NCI-H748 (cell line): ENCODE measurements at regions not wholly inside any gene's neighbourhood (a gene's known extent, or its start where the extent isn't known, plus 50 kb on each side); places are given as distances from the start of the nearest gene placed in this dataset.
"Not testable (repeated sequence)": the region's sequence is repeated elsewhere in the genome, so short reads cannot be mapped to it uniquely, and the experiment has no call there.

Experiments used
- DNase-seq: peaks from one replicate; lab custom pipeline; 2025; ENCODE audit not compliant: unreplicated experiment; lab: John Stamatoyannopoulos, UW

DNA sequence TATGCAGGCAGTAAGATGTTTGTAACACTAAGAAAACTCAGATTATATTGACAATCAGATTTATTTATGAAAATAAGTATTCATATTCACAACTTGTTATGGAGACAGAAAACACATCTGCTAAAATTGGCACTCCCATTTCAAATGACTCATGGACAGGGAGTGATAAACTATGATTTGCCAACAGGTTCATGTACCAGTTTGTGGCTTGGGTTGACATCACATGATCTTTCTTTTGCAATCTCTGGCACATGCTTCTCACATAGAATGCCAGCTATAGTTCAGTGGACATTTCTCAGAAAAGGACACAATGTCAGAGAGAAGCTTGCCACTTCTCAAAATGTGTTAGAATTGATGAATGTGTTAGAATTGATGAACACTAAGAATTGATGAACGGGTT, 663.2 kb upstream of the ANKRD30A start:
- DNase-seq = no peak

DNA sequence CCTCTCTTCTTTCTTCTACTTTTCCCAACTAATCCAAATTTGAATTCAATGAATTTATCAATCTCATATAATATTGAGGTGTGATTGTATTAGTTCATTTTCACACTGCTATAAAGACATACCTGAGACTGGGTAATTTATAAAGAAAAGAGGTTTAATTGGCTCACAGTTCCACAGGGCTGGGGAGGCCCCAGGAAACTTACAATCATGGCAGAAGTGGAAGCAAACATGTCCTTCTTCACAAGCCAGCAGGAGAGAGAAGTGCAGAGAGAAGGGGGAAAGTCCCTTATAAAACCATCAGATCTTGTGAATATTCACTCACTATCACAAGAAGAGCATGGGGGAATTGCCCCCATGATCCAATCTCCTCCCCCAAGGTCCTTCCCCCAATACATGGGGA, 667.0 kb upstream of the ANKRD30A start:
- DNase-seq = not testable (repeated sequence)

DNA sequence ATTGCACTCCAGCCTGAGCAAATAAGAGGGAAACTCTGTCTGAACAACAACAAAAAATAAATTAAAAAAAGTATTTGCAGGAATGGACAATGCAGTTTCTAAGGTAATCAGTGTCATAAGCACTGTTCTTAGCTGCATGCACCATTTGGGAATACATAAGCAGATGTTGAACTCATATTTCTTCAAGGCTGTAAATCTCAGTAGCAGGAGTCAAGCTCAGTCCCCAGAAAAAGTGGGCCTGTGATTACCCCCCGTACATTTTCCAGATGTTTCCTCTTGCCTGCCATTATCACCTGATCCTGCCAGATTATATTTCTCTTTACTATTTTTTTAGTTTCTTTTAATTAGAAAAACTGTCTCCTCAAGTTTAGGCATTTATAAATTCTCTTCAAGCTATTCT, 667.6 kb upstream of the ANKRD30A start:
- no peak for DNase-seq

GRCh38 chr10:36455526-36456133, 669.8 kb upstream of the ANKRD30A start:
- peak; percentile 8 for DNase-seq

- DNase-seq = peak; percentile 46
Measured at GRCh38 chr10:36452851-36453250, 672.5 kb upstream of the ANKRD30A start.

- DNase-seq = no peak
Measured at GRCh38 chr10:36451391-36451970, 673.9 kb upstream of the ANKRD30A start.

GRCh38 chr10:36450380-36450779, 675.0 kb upstream of the ANKRD30A start:
- peak; percentile 14 for DNase-seq

GRCh38 chr10:36448760-36449691, 676.4 kb upstream of the ANKRD30A start:
- DNase-seq = peak; percentile 91

GRCh38 chr10:36446881-36447280, 678.5 kb upstream of the ANKRD30A start:
- DNase-seq = peak; percentile 83

GRCh38 chr10:36443233-36443632, 682.2 kb upstream of the ANKRD30A start:
- no peak for DNase-seq

- DNase-seq = no peak
Measured at GRCh38 chr10:36441557-36441956, 683.8 kb upstream of the ANKRD30A start.

DNA sequence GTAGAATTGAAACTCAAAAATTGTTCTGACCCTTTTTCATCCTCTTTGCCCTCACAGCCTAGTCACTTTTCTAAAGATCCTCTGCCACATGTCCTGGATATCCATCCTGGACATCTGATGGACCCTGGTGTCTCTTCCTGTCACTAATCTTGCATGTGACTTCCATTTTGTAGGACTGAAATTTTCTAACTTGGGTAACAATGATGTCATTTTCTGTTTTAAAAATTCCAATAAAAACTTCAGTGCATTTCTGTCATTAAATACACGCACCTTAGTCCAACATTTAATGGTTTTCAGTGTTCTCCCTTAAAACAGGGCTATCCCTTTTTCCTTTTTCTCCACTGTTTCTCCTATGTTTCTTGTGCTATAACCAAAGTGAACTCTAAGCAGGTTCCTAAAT, 684.9 kb upstream of the ANKRD30A start:
- no peak for DNase-seq

DNA sequence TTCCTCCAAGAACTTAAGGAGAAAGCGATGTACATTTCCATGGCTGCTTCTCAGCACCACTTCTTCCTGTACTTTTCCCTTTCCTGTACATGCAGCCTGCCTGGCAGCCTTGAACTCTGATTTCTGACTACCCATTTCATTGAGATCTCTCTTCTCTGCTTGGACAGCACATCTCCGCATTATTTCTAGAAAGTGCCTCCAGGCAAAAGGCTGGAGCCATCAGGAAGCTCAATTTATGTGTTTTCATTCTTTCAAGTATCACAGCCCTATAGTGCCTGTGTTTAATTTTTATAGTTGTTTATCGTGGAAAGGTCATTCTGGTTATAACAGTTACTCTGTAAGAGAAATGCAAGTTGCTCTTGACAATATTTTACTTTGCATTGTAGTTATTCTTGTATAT, 688.0 kb upstream of the ANKRD30A start:
- no peak for DNase-seq

DNA sequence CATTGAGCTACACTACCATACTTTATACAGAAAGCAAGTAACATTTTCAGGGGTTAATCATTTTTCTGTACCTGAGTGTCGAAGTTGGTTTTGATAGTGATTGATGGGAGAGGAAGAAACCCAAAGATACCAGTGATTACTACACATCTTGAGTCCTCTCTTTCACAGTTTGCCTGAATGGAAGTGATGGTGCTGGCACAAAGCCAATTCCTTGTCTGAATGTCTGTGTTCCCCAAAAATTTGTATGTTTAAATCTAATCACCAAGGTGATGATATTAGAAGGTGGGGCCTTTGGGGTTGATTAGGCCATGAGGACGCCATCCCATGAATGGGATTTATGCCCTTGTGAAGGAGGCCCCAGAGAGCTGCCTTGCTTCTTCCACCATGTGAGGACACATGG, 696.9 kb upstream of the ANKRD30A start:
- DNase-seq = no peak

GRCh38 chr10:36425131-36425797, 700.1 kb upstream of the ANKRD30A start:
- no peak for DNase-seq

GRCh38 chr10:36424502-36424901, 700.9 kb upstream of the ANKRD30A start:
- no peak for DNase-seq

GRCh38 chr10:36423821-36424248, 701.6 kb upstream of the ANKRD30A start:
- peak; percentile 46 for DNase-seq

- DNase-seq = no peak
Measured at GRCh38 chr10:36421992-36422391, 703.4 kb upstream of the ANKRD30A start.

DNA sequence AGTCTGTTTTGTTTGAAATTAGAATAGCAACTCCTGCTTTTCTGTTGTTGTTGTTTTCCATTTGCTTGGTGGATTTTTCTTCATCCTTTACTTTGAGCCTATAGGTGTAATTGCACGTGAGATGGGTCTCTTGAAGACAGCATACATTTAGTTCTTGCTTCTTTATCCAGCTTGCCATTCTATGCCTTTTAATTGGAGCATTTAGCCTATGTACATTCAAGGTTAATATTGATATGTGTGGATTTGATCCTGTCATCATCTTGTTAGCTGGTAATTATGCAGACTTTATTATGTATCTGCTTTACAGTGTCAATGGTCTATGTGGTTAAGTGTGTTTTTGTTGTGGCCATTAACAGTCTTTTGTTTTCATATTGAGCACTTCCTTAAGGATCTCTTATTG, 708.9 kb upstream of the ANKRD30A start:
- DNase-seq = no peak

GRCh38 chr10:36412942-36413341, 712.5 kb upstream of the ANKRD30A start:
- DNase-seq = no peak

- DNase-seq = peak; percentile 18
Measured at GRCh38 chr10:36400238-36400637, 725.2 kb upstream of the ANKRD30A start.
